ENCODE measurements at regions not wholly inside any gene's neighbourhood (a gene's known extent, or its start where the extent isn't known, plus 50 kb on each side); places are given as distances from the start of the nearest gene placed in this dataset.

DNA sequence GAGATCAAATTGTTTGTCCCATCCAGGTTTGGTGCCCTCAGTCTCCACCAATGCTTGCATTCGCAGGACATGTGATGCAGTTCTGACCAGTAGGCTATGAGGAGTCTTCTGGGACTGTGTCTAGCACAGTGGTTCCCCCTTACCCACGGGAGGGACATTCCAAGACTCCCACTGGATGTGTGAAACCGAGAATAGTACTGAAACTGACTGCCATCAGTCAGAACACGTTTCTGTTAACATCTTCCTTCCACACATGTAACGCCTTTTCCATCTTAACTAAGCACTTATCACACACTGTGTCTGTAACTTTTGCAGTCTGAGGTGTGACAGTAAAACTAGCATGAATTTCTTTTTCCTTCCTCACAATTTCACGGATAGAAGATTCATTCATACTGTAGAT is 74.7 kb downstream of the PTTG1 start:
- peaks cover 5% of the 10 kb centered on the region; the same call in 1 of the 2 replicates for H3K4me1 ChIP-seq (ENCODE audit: insufficient read depth)

GRCh38 chr5:160496784-160497183 is 75.1 kb downstream of the PTTG1 start:
- Mint-ChIP-seq H3K9me3 (no peaks in the 10 kb centered on the region), H3K36me3 (ENCODE audit: low read depth) (no peaks in the 10 kb centered on the region), H3K27me3 (ENCODE audit: insufficient read depth, low read depth, poor library complexity) (peaks cover 2% of the 10 kb centered on the region), H3K27ac (no peak overlapping the region), H3K4me3 (no peak overlapping the region), H3K4me1 (peaks cover 5% of the 10 kb centered on the region)
- no peaks in the 10 kb centered on the region for H3F3A ChIP-seq (replicated peaks; ENCODE audit: low read depth)
- no peak overlapping the region for H3K27ac ChIP-seq (ENCODE audit: low read depth)
- no peaks in the 10 kb centered on the region for H4K20me1 ChIP-seq (replicated peaks; ENCODE audit: insufficient read depth)
- no peaks in the 10 kb centered on the region for H3K27me3 ChIP-seq (ENCODE audit: insufficient read depth)
- ATAC-seq (no peak), DNase-seq (ENCODE audit: low spot score) (no peak)
- H3K4me3 ChIP-seq = no peak overlapping the region
- peaks cover 12% of the 10 kb centered on the region for H3K9me2 ChIP-seq (ENCODE audit: insufficient read depth)
- H2AFZ ChIP-seq = peak overlapping the region; percentile 74; the same call in 1 of the 2 replicates
- H3K4me2 ChIP-seq = no peak overlapping the region
- no peaks in the 10 kb centered on the region for H3K79me2 ChIP-seq (replicated peaks; ENCODE audit: insufficient read depth)
- no peaks in the 10 kb centered on the region for H3K36me3 ChIP-seq (ENCODE audit: insufficient read depth)
- peaks cover 5% of the 10 kb centered on the region; the same call in 1 of the 2 replicates for H3K4me1 ChIP-seq (ENCODE audit: insufficient read depth)
- TF ChIP-seq EZH2phosphoT487 (IDR thresholded peaks at IDR 0.05; ENCODE audit: unreplicated experiment) (no peak), ETS1 (IDR thresholded peaks at IDR 0.05) (no peak), JUNB (IDR thresholded peaks at IDR 0.05; ENCODE audit: unreplicated experiment) (no peak), CREB1 (CRISPR knock-in tag; IDR thresholded peaks at IDR 0.05; ENCODE audit: low read depth) (no peak), STAT1 (IDR thresholded peaks at IDR 0.05; ENCODE audit: unreplicated experiment) (no peak), POLR2AphosphoS5 (IDR thresholded peaks at IDR 0.05; ENCODE audit: low read depth) (no peak), CTCF (conservative IDR thresholded peaks at IDR 0.05; ENCODE audit: low read depth in 2 of 2) (no peak), ZNF331 (CRISPR knock-in tag; IDR thresholded peaks at IDR 0.05; ENCODE audit: low read depth) (no peak), ZNF462 (CRISPR knock-in tag; IDR thresholded peaks at IDR 0.05) (no peak), EZH2 (IDR thresholded peaks at IDR 0.05; ENCODE audit: low read depth, unreplicated experiment) (no peak)

More for the DNA sequence above, 74.7 kb downstream of the PTTG1 start:
- no peaks in the 10 kb centered on the region for H3K9me3 Mint-ChIP-seq
- no peak overlapping the region for H3K4me3 Mint-ChIP-seq
- no peaks in the 10 kb centered on the region for H3K36me3 ChIP-seq (ENCODE audit: insufficient read depth)
- H3F3A ChIP-seq (replicated peaks; ENCODE audit: low read depth) = no peaks in the 10 kb centered on the region
- H3K4me1 Mint-ChIP-seq = peaks cover 5% of the 10 kb centered on the region
- no peak for DNase-seq (ENCODE audit: low spot score)
- no peaks in the 10 kb centered on the region for H3K27me3 ChIP-seq (ENCODE audit: insufficient read depth)
- no peak for ATAC-seq
- no peaks in the 10 kb centered on the region for H3K79me2 ChIP-seq (replicated peaks; ENCODE audit: insufficient read depth)
- H3K36me3 Mint-ChIP-seq (ENCODE audit: low read depth) = no peaks in the 10 kb centered on the region
- peaks cover 12% of the 10 kb centered on the region for H3K9me2 ChIP-seq (ENCODE audit: insufficient read depth)
- no peak overlapping the region for H3K27ac Mint-ChIP-seq
- TF ChIP-seq EZH2phosphoT487 (IDR thresholded peaks at IDR 0.05; ENCODE audit: unreplicated experiment) = no peak
- H3K27ac ChIP-seq (ENCODE audit: low read depth) = no peak overlapping the region
- peak overlapping the region; percentile 74; the same call in 1 of the 2 replicates for H2AFZ ChIP-seq
- H4K20me1 ChIP-seq (replicated peaks; ENCODE audit: insufficient read depth) = no peaks in the 10 kb centered on the region
- H3K4me2 ChIP-seq = no peak overlapping the region
- H3K4me3 ChIP-seq = no peak overlapping the region
- H3K27me3 Mint-ChIP-seq (ENCODE audit: insufficient read depth, low read depth, poor library complexity) = peaks cover 2% of the 10 kb centered on the region

All from GM23338 (cell line).